Choroid plexus epithelial cell (primary cell): ENCODE measurements at regions not wholly inside any gene's neighbourhood (a gene's known extent, or its start where the extent isn't known, plus 50 kb on each side); places are given as distances from the start of the nearest gene placed in this dataset.

Experiments used
- DNase-seq: peaks from one replicate; pipeline ENCODE4 v3.0.0-alpha.2; 2010; ENCODE audit warnings: low read depth
- H3K4me3 ChIP-seq: 2 replicates; pipeline ENCODE4 v1.5.1; 2011; ENCODE audit warnings: low read depth, mild to moderate bottlenecking, control low read depth, low read length, moderate library complexity
- CTCF ChIP-seq: conservative IDR thresholded peaks from 2 replicates; pipeline ENCODE4 v1.5.1; 2011; ENCODE audit warnings: low read depth, mild to moderate bottlenecking, control low read depth, inconsistent platforms, low read length, moderate library complexity

- TF ChIP-seq CTCF = no peak
- H3K4me3 ChIP-seq = no peak overlapping the region
- no peak for DNase-seq
Observed at GRCh38 chr1:57910782-57911181, 486.9 kb upstream of the DAB1 start.

GRCh38 chr1:57910305-57910704, 486.4 kb upstream of the DAB1 start:
- DNase-seq = no peak
- no peak overlapping the region for H3K4me3 ChIP-seq
- TF ChIP-seq CTCF = no peak

DNA sequence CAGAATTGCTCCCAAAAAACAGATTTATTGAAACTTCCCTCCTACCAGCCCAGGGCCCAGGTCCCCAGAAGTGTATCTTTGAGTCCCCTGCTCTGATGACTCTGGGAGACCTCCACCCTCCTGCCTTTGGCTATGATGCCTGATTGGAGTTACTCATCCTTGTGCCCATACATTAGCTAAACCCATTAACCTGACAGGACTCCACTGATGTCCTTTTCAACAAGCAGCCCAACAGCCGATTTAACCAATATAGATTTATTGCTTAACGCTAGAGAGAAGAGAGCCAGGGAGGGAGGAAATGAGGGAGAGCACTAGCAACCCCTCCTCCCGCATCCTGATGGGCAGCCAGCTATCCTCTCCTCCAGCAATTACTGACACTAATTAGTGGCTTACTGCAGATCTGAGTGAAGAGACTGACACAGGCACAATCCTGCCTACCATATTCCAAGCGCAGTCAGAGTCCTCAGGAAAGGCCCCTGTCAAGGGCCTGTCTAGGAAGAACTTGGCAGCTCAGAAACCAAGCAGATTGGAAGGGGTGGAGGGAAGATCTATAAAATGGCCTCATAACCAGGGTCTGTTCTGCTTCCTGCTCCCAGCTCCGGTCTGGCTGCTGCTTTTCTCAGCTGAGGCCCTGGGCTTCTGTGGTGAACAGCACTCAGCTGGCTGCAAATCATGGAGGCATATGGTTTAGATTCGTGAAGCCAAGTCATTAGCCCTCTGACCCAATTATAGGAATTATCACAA, 484.5 kb upstream of the DAB1 start:
- TF ChIP-seq CTCF = no peak
- DNase-seq = no peak
- no peak overlapping the region for H3K4me3 ChIP-seq

DNA sequence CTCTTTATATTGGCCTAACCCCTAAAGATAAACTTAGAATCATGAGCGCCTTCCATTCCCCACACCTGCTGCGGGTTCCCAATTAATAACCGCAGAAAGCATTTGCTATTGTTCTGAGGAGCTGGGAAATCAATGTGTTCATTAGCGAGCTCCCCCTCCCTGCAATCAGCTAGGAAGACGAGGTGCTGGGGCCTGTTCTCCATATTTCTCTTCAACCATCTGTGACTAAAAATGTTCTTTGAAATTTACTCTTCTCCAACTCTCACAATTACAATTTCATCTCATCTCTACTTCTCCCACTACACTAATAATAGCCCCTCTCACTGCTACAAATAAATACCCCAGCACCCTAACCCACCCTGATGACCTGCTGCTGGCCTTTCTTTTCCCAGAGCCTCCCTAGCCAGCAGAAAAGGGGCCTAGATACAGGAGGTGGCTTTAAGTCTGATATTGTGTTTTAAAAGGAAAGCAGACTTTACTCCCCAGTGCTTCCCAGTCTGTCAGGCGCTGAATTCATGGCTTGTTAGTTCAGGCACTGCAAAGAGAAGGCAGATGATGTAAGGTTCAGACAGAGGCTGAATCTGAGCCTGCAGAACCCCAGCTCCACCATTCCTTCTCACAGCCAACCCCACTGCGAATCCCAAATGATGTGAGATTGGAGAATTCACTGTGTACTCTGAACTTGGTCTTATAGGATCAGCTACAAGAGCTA, 477.5 kb upstream of the DAB1 start:
- no peak for DNase-seq
- no peak overlapping the region for H3K4me3 ChIP-seq
- no peak for TF ChIP-seq CTCF

DNA sequence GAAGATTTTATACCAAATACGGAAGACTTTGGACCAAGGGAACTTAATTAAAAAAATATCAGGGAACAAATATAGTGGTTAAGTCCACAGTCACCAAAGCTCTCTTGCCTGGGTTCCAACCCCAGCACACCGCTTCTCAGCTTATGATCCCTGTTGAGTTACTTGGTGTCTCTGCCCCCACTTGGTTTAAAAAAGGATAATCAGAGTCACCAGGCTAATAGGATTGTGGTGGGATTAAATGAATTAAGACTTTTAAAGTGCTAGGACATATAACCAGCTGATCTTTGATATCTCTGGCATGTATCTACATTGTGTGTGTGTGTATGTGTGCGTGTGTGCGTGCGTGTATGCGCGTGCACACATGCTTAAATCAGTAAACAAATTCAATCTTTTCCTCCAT, 474.7 kb upstream of the DAB1 start:
- no peak for DNase-seq
- H3K4me3 ChIP-seq = no peak overlapping the region
- no peak for TF ChIP-seq CTCF

DNA sequence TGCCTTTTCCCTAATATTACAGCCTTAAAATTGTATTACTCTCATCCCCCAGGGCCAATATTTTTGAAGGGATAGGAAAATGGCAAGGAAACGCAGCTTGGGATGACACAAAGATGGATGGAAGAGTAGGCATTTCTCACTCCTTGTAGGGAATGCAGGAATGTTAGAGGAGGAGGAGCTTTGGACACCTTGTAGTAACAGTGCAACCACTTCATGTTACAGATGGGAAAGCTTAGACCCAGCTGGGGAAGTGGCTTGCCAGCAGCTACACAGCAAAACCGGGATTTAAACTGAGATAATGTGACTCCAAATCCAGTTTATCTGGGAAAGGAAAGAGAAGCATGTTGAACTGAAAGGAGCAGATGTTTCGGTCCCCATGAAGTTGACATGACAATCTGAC, 473.7 kb upstream of the DAB1 start:
- DNase-seq = no peak
- H3K4me3 ChIP-seq = no peak overlapping the region
- TF ChIP-seq CTCF = no peak

DNA sequence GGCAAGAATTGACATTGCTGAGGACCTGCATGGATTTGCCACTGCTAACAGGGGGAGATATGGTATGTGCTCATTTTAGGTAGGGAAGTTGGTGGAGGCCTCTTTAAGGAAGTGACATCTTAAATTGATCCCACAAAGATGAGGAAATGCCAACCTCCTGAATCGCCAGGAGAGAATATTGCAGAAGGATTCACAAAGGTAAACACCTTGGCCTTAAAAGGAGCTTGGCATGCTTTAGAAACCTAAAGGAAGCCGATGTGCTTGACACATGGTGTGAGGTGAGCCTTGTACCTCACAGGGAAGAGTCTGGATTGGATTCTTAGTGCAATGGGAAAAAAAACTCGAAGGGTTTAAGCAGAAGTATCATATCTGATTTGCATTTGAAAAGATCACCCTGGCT, 470.5 kb upstream of the DAB1 start:
- no peak for TF ChIP-seq CTCF
- no peak for DNase-seq
- H3K4me3 ChIP-seq = no peak overlapping the region
